Right lobe of liver (tissue), 4 donors: ENCODE measurements at regions not wholly inside any gene's neighbourhood (a gene's known extent, or its start where the extent isn't known, plus 50 kb on each side); places are given as distances from the start of the nearest gene placed in this dataset.

Source experiments
- CTCF ChIP-seq, 4 donors: fragments of 200-600 bp in 3 of 4; fragments of 450-650 bp in 1 of 4; IDR thresholded peaks; one replicate each; pipeline versions ENCODE4 v1.5.1 to v1.8.0; 2016 to 2022; ENCODE audit warnings: antibody characterized with exemption in 4 of 4, mild to moderate bottlenecking in 2 of 4
- POLR2A ChIP-seq: fragments of 450-650 bp; IDR thresholded peaks from one replicate; pipeline ENCODE4 v1.6.1; 2017; ENCODE audit warnings: antibody characterized with exemption, mild to moderate bottlenecking
- donor health status: DM: no; HTN: no; CAD: no.
- donor health status: DM: no; HTN: no; CAD: no.
- donor health status: DM: no; HTN: yes; CAD: no.

- TF ChIP-seq POLR2A (no peak), CTCF (IDR thresholded peaks at IDR 0.05) (no peak)
Observed at GRCh38 chr1:38693759-38694158, 165.8 kb downstream of the RRAGC start.
